Activated CD8-positive, alpha-beta memory T cell treated with anti-CD3 and anti-CD28 coated beads for 24 hours (primary cell): ENCODE measurements at regions not wholly inside any gene's neighbourhood (a gene's known extent, or its start where the extent isn't known, plus 50 kb on each side); places are given as distances from the start of the nearest gene placed in this dataset.
"Not testable (repeated sequence)": the region's sequence is repeated elsewhere in the genome, so short reads cannot be mapped to it uniquely, and the experiment has no call there.

Source experiments
- DNase-seq: peaks from one replicate; pipeline ENCODE4 v3.0.0-alpha.2; 2020

DNA sequence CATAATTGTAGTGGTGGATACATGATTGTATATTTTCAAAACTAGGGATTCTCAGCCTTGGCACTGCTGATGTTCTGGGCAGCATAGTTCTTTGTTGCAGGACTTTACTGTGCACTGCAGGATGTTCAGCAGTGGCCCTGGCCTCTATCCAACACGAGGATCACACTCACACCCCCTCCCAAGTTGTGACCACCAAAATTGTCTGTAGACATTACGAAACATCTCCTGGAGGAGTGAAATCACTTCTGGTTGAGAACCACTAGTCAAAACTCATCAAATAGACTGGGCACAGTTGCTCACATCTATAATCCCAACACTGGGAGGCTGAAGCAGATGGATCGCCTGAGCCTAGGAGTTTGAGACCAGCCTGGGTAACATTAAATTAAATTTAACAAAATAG lies 123.1 kb upstream of the CDYL start:
- DNase-seq = no peak

- no peak for DNase-seq
Measured at GRCh38 chr6:4651831-4652467, 124.3 kb upstream of the CDYL start.

DNA sequence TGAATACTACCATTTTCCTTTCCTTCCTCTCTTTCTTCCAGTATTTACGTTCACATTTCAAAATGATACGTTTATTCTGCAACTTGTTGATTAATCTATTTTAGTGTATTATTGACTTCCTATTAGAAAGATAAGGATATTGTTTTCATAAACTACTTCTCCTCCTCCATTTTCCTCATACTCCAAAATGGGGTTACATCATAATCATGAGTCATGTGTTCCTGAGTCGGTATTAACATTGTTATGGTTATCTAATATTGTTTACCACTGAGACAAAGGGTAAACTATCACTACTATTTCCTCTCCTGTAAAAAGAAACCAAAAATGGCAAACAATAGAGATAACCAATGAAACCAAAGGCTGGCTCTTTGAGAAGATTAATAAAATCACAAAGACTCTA lies 126.5 kb upstream of the CDYL start:
- no peak for DNase-seq

- peak; percentile 68 for DNase-seq
Measured at GRCh38 chr6:4647414-4648365, 128.5 kb upstream of the CDYL start.

DNA sequence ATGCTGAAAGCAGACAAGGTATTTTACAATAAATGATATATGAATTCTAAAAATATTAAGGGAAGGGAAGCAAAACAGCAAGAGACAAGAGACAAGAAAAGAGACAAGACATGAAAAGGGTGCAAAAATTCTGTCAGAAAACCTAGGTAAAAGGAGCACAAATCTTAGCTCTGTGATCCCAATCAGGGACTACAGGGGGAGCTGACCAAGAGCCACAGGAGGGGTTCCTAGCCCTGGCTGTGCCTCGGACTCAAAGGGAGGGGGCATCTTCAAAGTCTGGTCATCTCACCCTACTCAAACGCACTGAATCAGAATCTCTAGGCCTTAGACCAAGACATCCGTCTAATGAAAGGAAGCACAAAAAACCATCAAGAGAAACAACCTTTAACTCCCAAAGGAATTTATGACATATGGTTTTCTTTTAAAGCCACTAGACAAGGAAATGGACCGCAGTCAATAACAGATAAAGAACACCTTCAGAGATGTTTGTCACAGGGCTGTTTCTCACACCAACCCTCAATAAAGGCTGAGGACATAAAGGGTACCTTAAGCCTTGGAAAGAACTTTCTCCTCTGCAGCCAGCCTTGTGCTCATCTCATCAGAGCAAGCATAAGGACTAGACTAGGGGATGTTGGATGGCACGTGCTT lies 130.4 kb upstream of the CDYL start:
- DNase-seq = no peak

GRCh38 chr6:4644996-4645395 lies 131.2 kb upstream of the CDYL start:
- no peak for DNase-seq

DNA sequence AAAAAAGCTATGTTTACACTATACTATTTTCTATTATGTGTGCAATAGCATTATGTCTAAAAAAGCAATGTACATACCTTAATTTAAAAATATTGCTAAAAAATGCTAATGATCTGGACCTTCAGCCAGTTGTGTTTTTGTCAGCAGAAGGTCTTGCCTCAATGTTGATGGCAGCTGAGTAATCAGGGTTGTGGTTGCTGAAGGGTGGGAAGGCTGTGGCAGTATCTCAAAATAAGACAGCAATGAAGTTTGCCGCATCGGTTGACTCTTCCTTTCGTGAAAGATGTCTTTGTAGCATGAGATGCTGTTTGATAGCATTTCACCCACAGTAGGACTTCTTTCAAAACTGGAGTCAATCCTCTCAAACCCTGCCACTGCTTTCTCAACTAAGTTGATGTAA lies 134.7 kb upstream of the CDYL start:
- no peak for DNase-seq

DNA sequence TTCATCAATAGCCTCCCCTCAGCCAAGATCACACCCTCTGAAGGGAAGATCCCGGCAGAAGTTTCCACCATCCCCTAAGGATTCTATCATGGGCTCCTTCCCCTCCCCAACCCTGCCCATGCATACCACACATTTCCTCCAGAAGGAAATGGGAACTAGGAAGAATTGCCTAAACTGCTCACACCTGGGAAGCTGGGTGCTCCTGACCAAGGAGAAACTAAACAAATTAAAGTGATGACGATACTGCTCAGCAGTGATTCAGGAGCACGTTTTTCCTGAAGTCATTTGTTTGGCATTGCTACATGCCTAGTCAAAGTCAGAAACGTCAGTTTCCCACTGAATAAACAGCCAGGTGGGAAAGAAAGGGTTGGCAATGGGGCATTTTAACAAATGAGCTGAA lies 136.1 kb upstream of the CDYL start:
- no peak for DNase-seq

- no peak for DNase-seq
Measured at GRCh38 chr6:4638641-4639040, 137.6 kb upstream of the CDYL start.

- DNase-seq = peak; percentile 67
Measured at GRCh38 chr6:4637691-4638433, 138.3 kb upstream of the CDYL start.

DNA sequence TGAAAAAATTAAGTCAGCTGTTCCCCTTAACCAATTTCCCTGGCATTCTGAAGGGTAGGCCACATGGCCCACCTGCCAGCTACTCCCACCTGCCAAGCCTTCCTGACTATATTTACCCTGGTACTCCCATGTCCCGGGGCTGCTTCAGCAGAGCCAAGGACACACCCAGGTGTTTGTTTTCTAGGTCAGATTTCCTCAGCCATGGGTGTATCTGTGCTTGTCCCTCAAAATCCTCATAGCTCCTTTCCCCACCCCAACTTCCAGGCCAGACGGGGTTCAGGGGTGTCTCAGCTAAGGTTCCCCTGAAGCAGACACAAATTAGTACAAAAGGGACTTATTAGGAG lies 139.4 kb upstream of the CDYL start:
- no peak for DNase-seq

GRCh38 chr6:4636191-4636880 lies 139.9 kb upstream of the CDYL start:
- no peak for DNase-seq

DNA sequence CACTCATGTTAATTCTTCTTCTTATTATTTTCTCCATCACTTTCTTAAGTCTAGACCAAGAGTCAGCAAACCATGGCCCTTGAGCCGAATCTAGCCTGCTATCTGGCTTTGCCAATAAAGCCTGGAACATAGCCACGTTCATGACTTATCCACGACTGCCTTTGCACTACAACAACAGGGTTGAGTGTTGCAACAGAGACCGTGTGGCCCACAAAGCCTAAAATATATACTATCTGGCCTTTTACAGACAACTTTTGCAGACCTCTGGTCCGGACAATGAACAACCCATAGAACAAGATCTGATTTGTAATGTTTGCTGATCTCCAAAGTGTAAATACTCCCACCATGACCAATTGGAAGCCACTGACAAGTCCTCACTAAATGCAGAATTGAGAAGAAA lies 140.5 kb upstream of the CDYL start:
- DNase-seq = no peak

DNA sequence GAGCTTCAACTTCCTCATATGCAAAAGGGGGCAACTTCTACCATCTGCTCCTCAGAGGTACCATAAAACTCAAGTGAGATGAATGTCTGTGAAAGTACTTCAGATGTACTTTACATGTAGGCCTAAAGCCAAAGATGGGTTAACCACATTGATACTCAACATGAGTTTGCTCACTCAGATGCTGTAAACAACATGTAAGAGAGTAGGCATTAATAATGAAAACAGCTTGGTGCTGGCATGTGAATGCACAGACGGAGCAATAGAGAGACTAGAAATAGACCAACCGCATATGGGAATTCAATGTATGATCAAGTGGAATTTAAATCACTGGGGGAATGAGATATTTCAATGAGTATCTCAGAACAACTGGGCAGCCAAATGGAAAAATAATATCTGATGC lies 143.8 kb upstream of the CDYL start:
- no peak for DNase-seq

DNA sequence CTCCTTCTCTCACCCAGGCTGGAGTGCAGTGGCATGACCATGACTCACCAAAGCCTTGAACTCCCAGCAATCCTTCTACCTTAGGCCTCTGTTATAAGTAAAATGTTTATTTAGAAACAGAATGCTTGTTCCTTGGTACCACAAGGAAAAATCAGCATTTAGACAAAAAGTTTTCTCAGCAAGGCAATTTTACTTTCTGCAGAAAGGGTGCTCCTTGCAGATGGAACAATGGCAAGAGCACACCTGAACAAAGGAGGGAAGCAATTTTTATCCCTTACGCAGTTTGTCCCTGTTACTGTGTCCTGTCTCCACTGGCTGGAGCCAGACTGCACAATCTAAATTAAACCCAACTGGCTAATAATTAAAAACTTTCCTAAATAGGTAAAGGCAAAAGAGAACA lies 146.4 kb upstream of the CDYL start:
- DNase-seq = not testable (repeated sequence)

DNA sequence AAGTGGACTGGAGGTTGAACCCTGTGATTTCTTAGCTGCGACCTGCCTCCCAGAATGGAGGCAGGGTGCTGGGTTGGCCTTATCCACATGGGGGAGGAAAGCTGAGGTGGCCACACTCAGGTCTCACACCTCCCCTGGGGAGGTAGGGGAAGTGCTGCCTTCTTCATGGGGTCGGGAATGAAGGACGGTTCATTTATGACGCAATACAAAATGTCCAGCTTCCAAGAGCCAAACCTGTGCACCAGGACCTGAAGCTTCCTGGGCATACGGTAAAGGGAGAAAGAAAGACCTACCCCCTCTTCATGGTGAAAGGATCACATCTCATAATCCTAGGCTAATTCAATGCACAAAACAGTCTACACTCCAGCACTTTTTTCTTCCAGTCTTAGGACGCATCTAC lies 150.6 kb upstream of the CDYL start:
- no peak for DNase-seq

- DNase-seq = no peak
Measured at GRCh38 chr6:4624726-4625125, 151.5 kb upstream of the CDYL start.

DNA sequence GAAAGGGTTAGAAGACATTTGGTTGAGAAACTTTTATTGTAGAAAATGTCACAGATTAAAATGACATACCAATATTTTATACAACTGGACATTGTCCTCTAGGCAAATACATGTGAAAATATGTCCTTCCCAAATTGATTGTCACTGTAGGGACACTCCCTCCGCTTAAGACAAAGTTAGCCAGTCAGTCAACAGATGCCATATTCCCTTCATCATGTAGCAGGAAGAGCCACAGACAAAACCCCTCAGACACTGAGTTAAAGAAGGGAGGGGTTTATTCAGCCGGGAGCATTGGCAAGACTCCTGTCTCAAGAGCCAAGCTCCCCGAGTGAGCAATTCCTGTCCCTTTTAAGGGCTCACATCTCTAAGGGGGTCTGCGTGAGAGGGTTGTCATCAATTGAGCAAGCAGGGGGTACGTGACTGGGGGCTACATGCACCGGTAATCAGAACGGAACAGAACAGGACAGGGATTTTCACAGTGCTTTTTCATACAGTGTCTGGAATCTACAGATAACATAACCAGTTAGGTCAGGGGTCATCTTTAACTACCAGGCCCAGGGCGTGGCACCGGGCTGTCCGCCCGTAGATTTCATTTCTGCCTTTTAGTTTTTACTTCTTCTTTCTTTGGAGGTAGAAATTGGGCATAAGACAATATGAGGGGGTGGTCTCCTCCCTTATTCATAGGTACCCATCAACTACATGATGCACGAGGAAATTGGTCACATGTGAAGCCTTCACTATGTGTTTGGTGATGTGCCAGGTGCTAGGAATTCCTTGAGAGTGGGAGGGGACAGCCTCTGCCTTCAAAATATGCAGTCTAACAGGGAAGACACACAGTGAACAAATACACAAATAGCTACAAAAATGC lies 155.7 kb upstream of the CDYL start:
- DNase-seq = no peak

DNA sequence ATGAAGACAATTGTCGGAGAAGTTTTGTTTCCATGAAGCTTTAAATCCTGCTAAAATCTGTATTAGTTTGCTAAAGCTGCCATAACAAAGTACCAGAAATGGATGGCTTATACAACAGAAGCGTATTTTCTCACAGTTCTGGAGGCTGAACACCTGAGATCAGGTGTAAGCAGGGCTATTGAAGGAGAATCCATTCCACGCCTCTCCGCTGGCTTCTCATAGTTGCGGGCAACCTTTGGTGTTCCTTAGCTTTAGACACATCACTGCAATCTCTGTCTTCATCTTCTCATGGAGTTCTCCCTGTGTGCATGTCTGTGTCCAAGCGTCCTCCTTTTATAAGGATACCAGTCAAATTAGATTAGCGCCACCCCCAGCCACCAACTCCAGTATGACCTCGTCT lies 159.9 kb upstream of the CDYL start:
- no peak for DNase-seq

GRCh38 chr6:4615891-4616290 lies 160.3 kb upstream of the CDYL start:
- DNase-seq = no peak

DNA sequence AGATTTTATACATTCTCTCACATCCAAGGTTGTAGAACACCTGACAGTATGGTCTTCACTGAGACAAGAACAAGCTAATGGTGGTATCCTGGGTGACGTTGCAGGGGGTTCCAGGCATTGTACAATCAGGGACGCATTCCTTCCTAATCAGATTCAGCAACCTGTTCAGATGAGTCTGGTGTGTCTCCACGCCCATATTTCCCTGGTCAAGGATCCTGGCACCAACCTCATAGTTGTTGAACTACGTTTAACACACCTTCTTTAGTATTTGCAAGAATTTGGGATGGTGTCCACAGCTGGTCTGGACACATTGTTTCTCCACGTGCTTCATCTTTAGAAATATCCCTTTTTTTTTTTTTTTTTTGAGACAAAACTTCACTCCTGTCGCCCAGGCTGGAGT lies 161.0 kb upstream of the CDYL start:
- no peak for DNase-seq

- no peak for DNase-seq
Measured at GRCh38 chr6:4614637-4615036, 161.6 kb upstream of the CDYL start.
